ENCODE measurements at regions not wholly inside any gene's neighbourhood (a gene's known extent, or its start where the extent isn't known, plus 50 kb on each side); places are given as distances from the start of the nearest gene placed in this dataset.
"Not testable (repeated sequence)": the region's sequence is repeated elsewhere in the genome, so short reads cannot be mapped to it uniquely, and the experiment has no call there.

GRCh38 chr7:81187753-81188152 lies 268.9 kb upstream of the SEMA3C start:
- no peaks in the 10 kb centered on the region for H3K9me3 ChIP-seq
- no peaks in the 10 kb centered on the region for H3K27me3 ChIP-seq
- no peak for DNase-seq (ENCODE audit: low spot score in 2 of 2)
- H3K4me3 ChIP-seq = no peak overlapping the region
- no peaks in the 10 kb centered on the region for H3K36me3 ChIP-seq
- H3K27ac ChIP-seq = no peak overlapping the region
- no peak for TF ChIP-seq EP300 (IDR thresholded peaks at IDR 0.05)
- TF ChIP-seq POLR2AphosphoS5 (IDR thresholded peaks at IDR 0.05) = no peak
- no peak for TF ChIP-seq CTCF (IDR thresholded peaks at IDR 0.05)
- no peak for TF ChIP-seq POLR2A (IDR thresholded peaks at IDR 0.05)
- no peaks in the 10 kb centered on the region for H3K4me1 ChIP-seq
- WGBS = 43% methylated on average over 1 of the region's 1 CpG

GRCh38 chr7:81186691-81187090 lies 267.8 kb upstream of the SEMA3C start:
- WGBS = 31% methylated on average over 2 of the region's 2 CpGs
- no peak for DNase-seq (ENCODE audit: low spot score in 2 of 2)
- H3K4me1 ChIP-seq = no peaks in the 10 kb centered on the region
- no peak overlapping the region for H3K4me3 ChIP-seq
- TF ChIP-seq EP300 (IDR thresholded peaks at IDR 0.05) (no peak), POLR2AphosphoS5 (IDR thresholded peaks at IDR 0.05) (no peak), POLR2A (IDR thresholded peaks at IDR 0.05) (no peak), CTCF (IDR thresholded peaks at IDR 0.05) (no peak)
- H3K27ac ChIP-seq = no peak overlapping the region
- H3K9me3 ChIP-seq = no peaks in the 10 kb centered on the region
- H3K36me3 ChIP-seq = no peaks in the 10 kb centered on the region
- no peaks in the 10 kb centered on the region for H3K27me3 ChIP-seq

GRCh38 chr7:81185072-81185471 lies 266.2 kb upstream of the SEMA3C start:
- Histone ChIP-seq H3K36me3 (no peaks in the 10 kb centered on the region), H3K27ac (no peak overlapping the region), H3K9me3 (no peaks in the 10 kb centered on the region), H3K4me3 (no peak overlapping the region), H3K27me3 (no peaks in the 10 kb centered on the region), H3K4me1 (no peaks in the 10 kb centered on the region)
- no peak for TF ChIP-seq POLR2AphosphoS5 (IDR thresholded peaks at IDR 0.05)
- no peak for TF ChIP-seq POLR2A (IDR thresholded peaks at IDR 0.05)
- no peak for TF ChIP-seq CTCF (IDR thresholded peaks at IDR 0.05)
- no peak for TF ChIP-seq EP300 (IDR thresholded peaks at IDR 0.05)
- no peak for DNase-seq (ENCODE audit: low spot score in 2 of 2)

- 87% methylated on average over 2 of the region's 2 CpGs for WGBS
Observed at GRCh38 chr7:81183326-81183725, 264.5 kb upstream of the SEMA3C start.

GRCh38 chr7:81182056-81182455 lies 263.2 kb upstream of the SEMA3C start:
- not testable (repeated sequence) for H3K27ac ChIP-seq; H3K36me3 ChIP-seq; H3K9me3 ChIP-seq; H3K4me1 ChIP-seq; H3K4me3 ChIP-seq; DNase-seq (ENCODE audit: low spot score in 2 of 2); H3K27me3 ChIP-seq
- WGBS = 77% methylated on average over 10 of the region's 10 CpGs

More at GRCh38 chr7:81183326-81183725, 264.5 kb upstream of the SEMA3C start:
- Histone ChIP-seq H3K27me3 (no peaks in the 10 kb centered on the region), H3K4me1 (no peaks in the 10 kb centered on the region), H3K36me3 (no peaks in the 10 kb centered on the region), H3K4me3 (no peak overlapping the region), H3K27ac (no peak overlapping the region), H3K9me3 (no peaks in the 10 kb centered on the region)
- no peak for TF ChIP-seq POLR2A (IDR thresholded peaks at IDR 0.05)
- no peak for TF ChIP-seq CTCF (IDR thresholded peaks at IDR 0.05)
- no peak for TF ChIP-seq EP300 (IDR thresholded peaks at IDR 0.05)
- no peak for TF ChIP-seq POLR2AphosphoS5 (IDR thresholded peaks at IDR 0.05)
- no peak for DNase-seq (ENCODE audit: low spot score in 2 of 2)

GRCh38 chr7:81181066-81181465 lies 262.2 kb upstream of the SEMA3C start:
- H3K4me3 ChIP-seq = no peak overlapping the region
- no peaks in the 10 kb centered on the region for H3K9me3 ChIP-seq
- no peaks in the 10 kb centered on the region for H3K4me1 ChIP-seq
- no peak for TF ChIP-seq POLR2A (IDR thresholded peaks at IDR 0.05)
- TF ChIP-seq CTCF (IDR thresholded peaks at IDR 0.05) = no peak
- TF ChIP-seq POLR2AphosphoS5 (IDR thresholded peaks at IDR 0.05) = no peak
- no peak for TF ChIP-seq EP300 (IDR thresholded peaks at IDR 0.05)
- no peaks in the 10 kb centered on the region for H3K36me3 ChIP-seq
- no peak overlapping the region for H3K27ac ChIP-seq
- DNase-seq (ENCODE audit: low spot score in 2 of 2) = no peak
- no peaks in the 10 kb centered on the region for H3K27me3 ChIP-seq

Data from suprapubic skin (tissue), 4 donors.